GM19324 (cell line): ENCODE measurements at regions not wholly inside any gene's neighbourhood (a gene's known extent, or its start where the extent isn't known, plus 50 kb on each side); places are given as distances from the start of the nearest gene placed in this dataset.
"Not testable (repeated sequence)": the region's sequence is repeated elsewhere in the genome, so short reads cannot be mapped to it uniquely, and the experiment has no call there.

Source experiments
- ATAC-seq: cut with Tn5 transposase; IDR thresholded peaks from one replicate; pipeline ENCODE4 v1.9.1; 2021; ENCODE audit warnings: mild to moderate bottlenecking, moderate library complexity; ENCODE audit not compliant: unreplicated experiment, low FRiP score

DNA sequence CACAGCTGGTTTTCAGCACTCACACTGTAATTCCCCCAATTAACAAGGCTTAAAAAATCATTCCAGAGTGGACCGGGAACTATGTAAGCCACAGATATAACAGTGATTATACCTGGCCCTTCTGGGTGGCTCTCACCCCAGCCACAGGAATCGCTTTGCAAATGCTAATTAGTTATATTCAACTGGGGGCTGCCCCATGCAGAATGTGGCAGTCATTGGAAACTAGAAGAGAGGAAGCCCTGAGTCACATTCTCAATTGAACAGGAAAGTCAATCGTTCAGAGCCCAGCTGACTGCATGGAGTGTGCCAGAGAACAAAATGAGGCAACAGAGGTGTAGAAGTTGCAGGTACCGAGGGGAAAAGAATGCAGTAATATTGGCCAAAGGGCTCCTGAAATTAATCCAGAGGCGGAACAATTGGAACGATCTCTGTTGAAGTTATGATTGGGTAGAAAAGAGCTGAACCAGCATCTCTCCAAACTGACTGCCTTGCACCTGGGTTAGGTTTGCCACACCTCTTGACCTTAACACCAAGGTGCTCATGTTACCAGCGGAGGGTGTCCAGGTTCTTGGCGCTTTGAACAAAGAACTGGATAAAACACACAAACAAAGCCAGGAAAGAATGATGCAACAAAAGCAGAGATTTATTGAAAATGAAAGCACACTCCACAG, 909.7 kb upstream of the AUTS2 start:
- no peak for ATAC-seq

DNA sequence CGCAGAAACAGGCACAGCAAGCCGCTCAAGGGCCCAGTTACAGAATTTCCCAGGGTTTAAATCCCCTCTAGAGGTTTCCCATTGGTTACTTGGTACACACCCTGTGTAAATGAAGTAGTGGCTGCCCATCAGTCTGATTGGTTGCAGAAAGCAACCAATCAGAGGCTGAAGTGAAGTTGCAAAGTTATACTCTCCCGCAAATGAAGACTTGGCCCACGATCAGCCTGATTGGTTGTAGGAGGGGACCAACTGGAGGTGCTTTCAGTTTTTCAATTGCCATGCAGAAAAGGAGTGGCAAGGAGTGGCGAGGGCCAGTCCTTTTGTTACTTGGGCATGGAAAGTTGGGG, 909.2 kb upstream of the AUTS2 start:
- ATAC-seq = no peak

DNA sequence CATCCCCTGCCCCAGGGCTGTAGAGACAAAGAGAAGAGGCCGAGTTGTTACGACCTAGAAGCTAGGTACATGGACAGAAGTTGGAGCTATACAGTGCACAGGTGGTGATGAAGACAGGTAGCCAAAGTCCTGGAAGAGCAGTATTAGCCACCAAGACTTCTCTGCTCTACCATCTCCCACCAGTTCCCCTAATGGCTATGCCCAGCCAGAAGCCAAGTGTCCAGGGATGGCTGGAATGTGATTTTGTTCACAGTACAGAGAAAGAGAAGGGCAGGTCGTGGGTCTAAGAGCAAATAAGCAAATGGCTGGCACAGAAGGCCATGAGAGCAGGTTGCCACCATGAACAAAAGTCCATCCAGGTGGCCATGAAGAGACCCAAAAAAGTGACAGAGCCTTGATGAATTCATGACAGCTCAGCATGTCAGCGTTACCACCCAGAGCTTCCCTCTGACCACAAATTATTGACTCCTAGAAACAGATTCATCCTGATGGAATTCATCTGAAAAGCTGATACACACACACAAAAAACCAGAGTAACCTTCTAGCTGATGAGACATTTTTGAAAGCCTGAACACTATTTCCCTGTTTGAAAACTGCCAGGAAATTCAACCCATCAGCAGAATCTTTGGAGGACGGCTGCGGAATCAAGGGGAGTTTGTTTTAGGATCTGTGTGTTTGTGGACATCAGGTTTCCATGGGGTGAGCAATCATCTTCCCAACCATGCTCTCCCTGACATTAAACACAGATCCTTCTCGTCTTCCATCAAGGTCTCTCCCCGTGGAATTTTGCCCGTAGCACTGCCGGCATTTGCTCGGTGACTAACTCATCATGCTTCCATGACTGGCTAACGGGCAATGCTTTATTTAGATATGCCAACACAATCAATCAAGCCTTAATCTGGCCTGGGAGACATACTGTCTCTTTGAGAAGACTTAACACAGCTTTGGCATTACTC, 906.7 kb upstream of the AUTS2 start:
- no peak for ATAC-seq

DNA sequence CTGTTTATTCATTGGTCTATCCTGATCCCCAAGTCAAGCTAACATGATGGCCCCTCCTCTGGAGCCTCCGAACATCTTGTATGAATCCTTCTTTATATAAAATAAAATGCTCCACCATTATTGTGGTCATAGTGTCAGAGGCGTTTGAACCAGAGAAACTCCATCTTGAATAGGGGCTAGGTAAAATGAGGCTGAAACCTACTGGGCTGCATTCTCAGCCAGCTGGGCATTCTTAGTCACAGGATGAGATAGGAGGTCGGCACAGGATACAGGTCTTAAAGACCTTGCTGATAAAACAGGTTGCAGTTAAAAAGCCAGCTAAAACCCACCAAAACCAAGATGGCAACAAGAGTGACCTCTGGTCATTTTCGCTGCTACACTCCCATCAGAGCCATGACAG, 905.8 kb upstream of the AUTS2 start:
- ATAC-seq = no peak

DNA sequence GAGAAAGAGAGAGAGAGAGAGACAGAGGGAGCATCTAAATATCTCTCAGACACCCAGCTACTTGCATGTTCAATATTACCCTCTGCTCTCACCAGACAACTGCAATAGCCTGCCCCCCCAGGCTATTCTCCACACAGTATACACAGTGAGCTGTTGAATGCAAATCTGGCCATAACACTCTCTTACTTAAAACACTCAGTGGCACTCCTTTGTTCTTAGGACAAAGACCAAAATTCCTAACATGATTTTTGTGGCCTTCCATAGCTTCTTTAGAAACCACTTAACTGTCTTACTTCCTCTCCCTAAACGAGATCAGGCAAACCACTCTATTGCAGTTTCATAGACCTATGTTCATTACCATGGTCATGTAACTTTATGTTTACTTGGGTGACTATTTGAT, 903.6 kb upstream of the AUTS2 start:
- ATAC-seq = no peak

DNA sequence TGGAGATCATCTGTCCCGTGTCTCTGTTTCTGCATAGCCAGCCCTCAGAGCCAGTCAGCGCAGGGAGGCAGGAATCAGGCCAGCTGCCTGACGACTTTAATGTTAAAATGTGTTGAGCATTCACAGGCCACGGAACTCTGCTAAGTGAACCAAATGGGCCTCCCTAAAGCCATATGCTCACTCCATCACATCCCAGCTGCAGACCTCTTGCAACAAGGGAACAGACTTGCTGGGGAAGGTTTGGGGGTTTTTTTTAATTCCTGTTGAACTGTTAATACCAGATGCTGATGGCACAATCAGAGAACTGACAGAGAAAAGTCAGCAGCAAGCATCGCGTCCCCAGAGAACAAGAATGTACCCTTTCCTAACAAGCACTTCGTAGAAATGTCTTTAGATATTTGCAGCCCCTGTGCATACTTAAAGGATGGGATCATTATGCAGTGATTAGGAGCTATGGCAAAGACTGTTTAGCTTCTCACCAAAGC, 900.4 kb upstream of the AUTS2 start:
- no peak for ATAC-seq

DNA sequence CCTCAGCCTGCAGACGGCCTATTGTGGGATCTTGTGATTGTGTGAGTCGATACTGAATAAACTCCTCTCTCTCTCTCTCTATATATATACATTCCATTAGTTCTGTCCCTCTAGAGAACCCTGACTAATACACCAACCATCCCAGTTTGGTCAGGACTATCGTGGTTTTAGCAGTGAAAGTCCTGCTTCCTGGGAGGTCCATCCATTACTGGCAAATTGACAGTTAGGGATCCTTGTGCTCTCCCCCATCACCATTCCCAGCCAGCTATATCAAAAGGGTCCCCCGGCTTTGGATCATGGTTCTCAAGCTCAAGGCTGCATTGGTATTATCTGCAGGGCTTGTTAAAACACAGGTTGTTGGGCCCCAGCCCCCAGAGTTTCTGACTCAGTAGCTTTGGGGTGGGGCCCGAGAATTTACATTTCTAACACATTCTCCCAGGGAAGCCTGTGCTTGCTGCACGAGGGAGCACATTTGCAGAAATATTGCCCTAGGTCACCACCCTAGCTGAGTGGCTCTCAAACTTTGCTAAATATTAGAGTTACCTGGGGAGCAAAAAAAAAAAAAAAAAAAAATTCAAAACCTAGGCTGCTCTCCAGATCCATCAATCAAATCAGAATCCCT, 899.1 kb upstream of the AUTS2 start:
- ATAC-seq = no peak

DNA sequence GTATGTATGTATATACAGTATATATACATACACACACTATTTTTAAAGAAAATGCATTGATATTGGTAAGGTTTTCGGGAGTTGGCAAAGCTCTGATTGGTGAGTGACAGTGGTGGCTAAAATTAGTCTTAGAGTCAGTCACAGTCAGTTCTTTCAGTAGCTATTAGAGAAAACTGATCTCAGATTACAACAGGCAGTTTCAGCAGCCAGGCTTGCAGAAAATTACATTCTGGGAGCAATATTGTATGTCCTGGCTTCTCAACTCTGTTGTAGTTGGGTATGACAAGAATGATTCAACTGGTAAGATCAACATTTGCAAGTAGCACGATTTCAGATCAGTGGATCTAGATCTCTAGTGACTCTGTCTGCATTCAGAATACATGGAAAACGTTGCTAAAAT, 897.9 kb upstream of the AUTS2 start:
- no peak for ATAC-seq

DNA sequence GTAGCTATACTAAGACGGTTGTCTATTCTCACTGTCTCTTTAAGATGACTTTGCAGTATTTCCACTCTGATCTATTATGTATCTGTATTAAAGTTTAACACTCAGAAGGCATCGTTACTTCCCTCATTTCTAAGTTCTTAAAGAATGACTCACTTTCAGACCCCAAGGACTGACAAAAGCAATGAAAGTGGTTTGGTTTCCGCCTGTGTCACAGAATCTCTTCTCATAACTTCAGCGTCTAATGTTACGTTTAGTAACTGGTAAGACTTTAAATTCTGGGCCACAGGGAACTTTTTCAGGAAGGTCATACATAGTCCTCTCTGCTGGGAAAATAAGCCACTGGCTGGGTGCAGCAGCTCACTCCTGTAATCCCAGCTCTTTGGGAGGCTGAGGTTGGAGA, 892.0 kb upstream of the AUTS2 start:
- no peak for ATAC-seq

DNA sequence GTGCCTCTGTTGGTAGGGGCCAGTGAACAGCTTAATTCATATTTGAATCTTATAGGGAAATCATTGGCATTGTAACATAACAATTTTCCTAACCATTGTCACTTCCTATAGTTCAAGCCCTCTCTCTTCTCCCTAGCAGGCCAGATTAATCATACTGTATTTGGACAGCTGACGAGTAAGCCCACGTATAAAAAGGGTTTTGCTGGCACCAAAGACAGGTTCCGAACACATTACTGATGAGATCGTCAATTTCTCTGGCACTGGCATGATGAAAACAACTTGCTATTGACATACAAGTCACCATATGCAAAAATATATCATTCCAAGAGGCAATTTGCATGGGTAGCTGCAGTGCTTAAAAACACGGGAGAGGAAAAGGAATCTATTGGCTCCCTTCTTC, 891.1 kb upstream of the AUTS2 start:
- no peak for ATAC-seq

DNA sequence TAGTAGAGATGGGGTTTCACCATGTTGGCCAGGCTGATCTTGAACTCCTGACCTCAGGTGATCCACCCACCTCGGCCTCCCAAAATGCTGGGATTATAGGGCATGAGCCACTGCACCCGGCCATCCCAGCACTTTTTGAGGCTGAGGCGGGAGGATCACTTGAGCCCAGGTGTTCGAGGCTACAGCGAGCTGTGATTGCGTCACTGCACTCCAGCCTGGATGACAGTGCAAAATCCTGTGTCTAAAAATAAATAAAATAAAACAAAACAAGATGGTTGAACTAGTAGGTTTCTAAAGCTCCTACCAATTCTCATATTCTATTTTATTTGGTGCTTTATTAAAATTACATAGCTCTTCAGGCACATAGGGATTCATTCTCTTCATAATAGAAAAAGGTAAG, 890.3 kb upstream of the AUTS2 start:
- ATAC-seq = no peak

DNA sequence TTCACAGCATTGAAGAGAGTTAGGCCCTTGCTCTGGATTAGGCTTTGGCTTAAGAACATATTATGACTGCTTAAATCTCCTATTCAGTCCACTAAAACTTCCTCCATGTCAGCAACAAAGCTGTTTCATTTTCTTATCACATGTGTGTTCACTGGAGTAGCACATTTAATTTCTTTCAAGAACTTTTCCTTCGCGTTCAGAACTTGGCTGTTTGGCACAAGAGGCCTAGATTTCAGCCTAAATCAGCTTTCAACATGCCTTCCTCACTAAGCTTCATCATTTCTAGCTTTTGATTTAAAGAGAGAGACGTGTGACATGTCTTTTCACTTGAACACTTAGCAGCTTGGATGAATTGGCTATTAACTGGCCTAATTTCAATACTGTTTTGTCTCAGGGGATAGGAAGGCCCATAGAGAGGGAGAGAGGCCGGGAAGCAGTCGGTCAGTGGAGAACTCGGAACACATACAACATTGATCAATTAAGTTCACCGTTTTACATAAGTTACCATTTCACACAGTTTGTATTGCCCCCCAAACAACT, 885.2 kb upstream of the AUTS2 start:
- ATAC-seq = no peak

DNA sequence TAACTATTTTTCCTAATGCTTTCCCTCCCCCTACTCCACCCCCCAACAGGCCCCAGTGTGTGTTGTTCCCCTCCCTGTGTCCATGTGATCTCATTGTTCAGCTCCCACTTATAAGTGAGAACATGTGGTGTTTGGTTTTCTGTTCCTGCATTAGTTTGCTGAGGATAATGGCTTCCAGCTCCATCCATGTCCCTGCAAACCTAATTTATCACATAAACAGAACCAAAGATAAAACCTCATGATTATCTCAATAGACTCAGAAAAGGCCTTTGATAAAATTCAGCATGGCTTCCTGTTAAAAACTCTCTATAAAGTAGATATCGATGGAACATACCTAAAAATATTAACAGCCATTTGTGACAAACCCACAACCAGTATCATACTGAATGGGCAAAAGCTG, 884.1 kb upstream of the AUTS2 start:
- ATAC-seq = not testable (repeated sequence)

DNA sequence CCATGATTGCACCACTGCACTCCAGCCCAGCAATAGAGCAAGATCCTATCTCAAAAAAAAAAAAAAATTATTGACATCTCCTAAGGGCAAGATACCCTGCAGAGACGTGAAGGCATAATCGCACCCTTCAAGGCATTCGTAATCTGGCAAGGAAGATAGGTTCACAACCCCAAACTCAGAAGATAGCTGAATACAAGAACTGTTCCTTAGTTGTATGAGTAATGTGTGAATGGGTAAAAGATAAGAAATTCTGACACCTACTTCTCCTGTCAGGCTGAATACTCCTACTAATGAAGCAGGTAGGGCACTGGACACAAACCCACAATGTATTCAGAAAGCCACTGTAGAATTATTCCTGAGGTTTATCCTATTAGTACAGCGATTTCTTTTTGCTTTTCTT, 882.4 kb upstream of the AUTS2 start:
- ATAC-seq = no peak

DNA sequence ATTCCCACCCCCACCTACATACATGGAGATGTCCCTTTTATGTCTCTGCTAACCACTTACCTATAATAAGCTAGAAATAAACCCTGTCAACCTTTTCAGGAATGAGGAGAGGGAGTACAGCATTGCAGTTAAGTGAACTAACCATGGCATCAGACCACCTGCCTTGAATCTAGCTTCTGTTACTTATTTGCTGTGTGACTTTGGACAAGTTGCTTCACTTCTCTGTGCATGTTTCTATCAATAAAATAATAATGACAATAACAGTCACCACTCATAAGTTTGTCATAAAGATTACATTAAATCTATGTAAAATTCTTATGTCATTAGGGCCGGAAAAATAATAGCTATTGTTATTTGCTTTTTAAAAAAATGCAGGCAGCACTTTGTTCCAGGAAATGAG, 881.1 kb upstream of the AUTS2 start:
- no peak for ATAC-seq

DNA sequence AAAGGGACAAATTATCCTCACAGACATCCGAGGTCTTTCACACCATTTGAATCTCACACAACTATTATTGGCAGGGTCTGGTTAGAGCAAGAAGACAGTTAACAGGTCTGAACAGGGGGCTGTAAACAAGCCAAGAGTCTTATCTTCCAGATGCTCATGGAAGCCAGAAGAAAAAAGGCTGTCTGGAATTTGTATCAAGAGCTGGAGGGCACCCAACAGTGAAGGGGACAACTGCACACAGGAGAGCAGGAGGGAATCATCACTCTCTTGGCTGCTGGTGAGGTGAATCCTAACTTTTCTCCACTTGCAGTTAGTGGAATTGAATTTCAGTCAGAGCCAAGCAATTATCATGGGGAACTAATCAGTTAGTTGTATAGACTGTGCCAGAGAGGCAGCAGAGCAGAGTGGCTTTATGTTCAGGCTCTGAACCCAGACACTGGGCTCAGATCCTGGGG, 880.2 kb upstream of the AUTS2 start:
- no peak for ATAC-seq

DNA sequence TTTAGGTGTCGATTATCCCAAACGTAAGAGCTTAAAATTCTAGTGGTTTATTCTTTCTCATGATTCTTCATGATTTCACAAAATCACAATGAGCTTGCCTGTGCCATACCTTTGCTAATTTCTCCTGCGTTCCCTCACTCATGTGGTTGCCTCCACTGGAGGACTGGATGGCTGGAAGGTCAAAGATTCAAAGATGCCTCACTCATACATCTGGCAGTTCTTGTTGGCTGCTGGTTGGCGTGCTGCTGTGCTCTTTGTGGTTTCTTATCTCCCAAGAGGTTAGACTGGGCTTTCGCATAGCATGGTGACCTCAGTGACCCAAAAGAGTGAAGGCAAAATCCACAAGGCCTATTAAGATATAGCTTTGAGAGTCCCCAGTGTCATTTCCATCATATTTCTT, 877.6 kb upstream of the AUTS2 start:
- ATAC-seq = no peak

DNA sequence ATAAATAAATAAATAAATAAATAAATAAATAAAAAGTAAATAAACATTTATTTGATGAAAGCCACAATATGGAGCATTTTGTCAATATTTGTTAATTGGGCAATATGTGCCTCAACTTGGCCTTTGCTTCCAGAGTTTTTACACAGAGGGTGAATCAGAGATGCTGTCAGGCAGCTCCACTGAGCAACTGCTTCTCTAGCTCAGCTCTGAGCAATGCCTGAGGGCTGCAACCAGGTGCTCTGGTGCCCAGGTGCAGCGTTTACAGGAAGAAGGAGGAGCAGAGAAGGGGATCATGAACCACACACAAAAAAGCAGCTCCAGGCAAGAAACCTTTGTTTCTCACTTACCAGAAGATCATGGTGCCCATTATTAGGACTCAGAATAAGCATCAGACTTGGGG, 876.2 kb upstream of the AUTS2 start:
- ATAC-seq = no peak

DNA sequence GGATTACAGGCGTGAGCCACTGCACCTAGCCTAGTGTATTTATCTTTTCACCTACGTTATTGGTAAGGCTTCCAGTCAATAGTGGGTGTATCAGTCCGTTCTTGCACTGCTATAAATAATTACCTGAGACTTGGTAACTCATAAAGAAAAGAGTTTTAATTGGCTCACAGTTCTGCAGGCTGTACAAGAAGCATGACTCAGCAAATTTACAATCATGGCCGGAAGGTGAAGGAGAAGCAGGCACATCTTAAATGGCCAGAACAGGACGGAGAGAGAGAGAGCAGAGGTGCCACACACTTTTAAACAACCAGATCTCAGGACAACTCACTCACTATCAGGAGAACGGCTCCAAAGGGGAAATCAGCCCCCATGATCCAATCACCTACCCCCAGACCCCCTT, 873.3 kb upstream of the AUTS2 start:
- no peak for ATAC-seq

DNA sequence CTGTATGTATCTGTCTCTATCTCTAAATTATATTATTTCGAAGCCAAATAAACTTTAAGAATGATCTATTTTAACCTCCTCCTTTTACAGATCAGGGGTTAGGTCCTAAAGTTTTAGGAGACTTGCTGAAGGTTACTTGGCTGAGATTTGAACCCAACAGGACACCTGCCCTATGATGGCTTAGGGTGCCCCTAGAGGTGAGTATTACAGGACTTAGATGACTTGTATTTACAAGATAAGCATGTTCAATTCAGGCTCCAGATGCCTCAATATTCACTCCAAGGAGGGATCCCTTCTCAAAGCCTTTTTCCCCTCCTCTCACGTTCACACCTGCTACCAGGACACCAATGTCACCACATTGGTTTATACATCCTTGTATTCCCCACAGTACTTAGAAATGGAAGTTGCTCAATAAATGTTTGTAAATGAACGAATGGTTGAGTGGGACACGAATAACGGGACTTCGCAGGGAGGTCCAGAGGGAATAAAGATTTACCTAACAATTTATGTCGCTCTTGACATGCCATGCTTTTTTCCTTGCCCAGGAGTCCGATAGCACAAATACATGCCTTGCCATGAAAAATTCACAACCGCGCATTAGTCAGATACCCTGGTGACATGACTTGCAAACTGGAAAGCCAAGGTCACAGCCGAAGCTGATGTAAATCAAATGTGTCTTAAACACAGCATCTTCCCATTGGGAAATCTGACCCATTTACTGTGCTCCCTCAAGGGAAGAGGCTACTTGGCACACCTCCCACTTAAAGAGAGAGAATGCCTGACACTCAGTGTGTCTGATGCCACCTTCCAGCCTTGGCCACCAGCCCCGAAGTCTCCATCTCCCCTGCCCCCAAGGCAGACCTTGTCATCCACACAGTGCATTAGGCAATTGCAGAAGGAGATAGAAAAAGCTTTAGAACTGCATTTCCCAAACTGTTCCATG, 872.2 kb upstream of the AUTS2 start:
- no peak for ATAC-seq
